Sigmoid colon (tissue), 6 donors: ENCODE measurements at regions not wholly inside any gene's neighbourhood (a gene's known extent, or its start where the extent isn't known, plus 50 kb on each side); places are given as distances from the start of the nearest gene placed in this dataset.

ENCODE experiments used
- DNase-seq: peaks from one replicate; pipeline ENCODE4 v3.0.0-alpha.2; 2019
- H3K27ac ChIP-seq, 4 donors: fragments of 200-600 bp; sonication (generic); one replicate each; pipeline ENCODE4 v1.5.1; 2016 to 2019; ENCODE audit warnings: mild to moderate bottlenecking in 1 of 4
- H3K27me3 ChIP-seq, 3 donors: fragments of 200-600 bp; sonication (generic); one replicate each; pipeline ENCODE4 v1.5.1; 2019; ENCODE audit warnings: mild to moderate bottlenecking in 1 of 3
- H3K36me3 ChIP-seq, 4 donors: fragments of 200-600 bp; sonication (generic); one replicate each; pipeline ENCODE4 v1.5.1; 2016 to 2019
- H3K4me1 ChIP-seq, 4 donors: fragments of 200-600 bp; sonication (generic); one replicate each; pipeline ENCODE4 v1.5.1; 2017 to 2019
- H3K4me3 ChIP-seq, 4 donors: fragments of 200-600 bp; sonication (generic); one replicate each; pipeline ENCODE4 v1.5.1; 2017 to 2019; ENCODE audit warnings: mild to moderate bottlenecking in 2 of 4, moderate library complexity in 1 of 4
- H3K9me3 ChIP-seq, 4 donors: fragments of 200-600 bp in 3 of 4; sonication (generic) in 3 of 4; one replicate each; pipeline versions ENCODE4 v1.5.1 to v1.6.1; 2013 to 2019
- EP300 ChIP-seq, 4 donors: sonication (generic); formaldehyde crosslinking; IDR thresholded peaks; one replicate each; pipeline ENCODE4 v1.6.1; 2017; ENCODE audit warnings: antibody characterized with exemption in 4 of 4
- POLR2A ChIP-seq, 2 donors: fragments of 450-650 bp; IDR thresholded peaks; one replicate each; pipeline ENCODE4 v1.6.1; 2016; ENCODE audit warnings: antibody characterized with exemption in 2 of 2, mild to moderate bottlenecking in 2 of 2, moderate library complexity in 2 of 2
- POLR2AphosphoS5 ChIP-seq, 4 donors: sonication (generic); formaldehyde crosslinking; IDR thresholded peaks; one replicate each; pipeline ENCODE4 v1.6.1; 2017; ENCODE audit warnings: antibody characterized with exemption in 4 of 4
- WGBS, 2 donors: extraction: QIAGEN DNeasy Blood & Tissue Kit; methylation state at CpG; one replicate each; pipeline ENCODE4 v1.1.7; 2013; 5-methylcytosine and 5-hydroxymethylcytosine counted together
- intact Hi-C: fragments of 100-400 bp; cut with DNase I; formaldehyde crosslinking; loops from one replicate; pipeline ENCODE4 v1.15.1; 2023
- TF ChIP-seq, protein P1 (sequence below), 4 experiments: fragments of 450-650 bp in 3 of 4; fragments of 200-600 bp in 1 of 4; IDR thresholded peaks; one replicate each; pipeline ENCODE4 v1.5.1; 2016 to 2019; ENCODE audit warnings: antibody characterized with exemption in 4 of 4, mild to moderate bottlenecking in 3 of 4, moderate library complexity in 2 of 4
- donor health status: healthy with polysubstance abuse.
- donor health status: healthy.

DNA sequence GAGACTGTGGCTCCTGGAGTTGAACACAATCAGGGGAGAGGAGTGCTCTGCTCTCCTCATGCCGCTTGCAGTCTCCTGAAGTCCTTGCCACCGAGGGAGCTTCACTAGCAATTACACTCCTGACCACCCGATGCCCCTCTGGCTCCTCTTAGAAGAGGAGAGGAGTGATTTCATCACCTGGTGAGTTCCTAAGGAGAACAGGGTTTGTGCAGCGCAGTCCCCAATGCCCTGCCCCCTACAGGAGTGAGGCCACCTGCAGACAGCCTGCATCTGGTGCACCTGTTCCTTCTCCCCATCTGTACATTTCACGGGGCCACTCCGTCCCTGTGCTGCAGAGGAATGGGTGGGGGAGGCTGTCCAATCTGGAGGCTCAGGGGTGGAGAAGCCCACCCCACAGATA is 267.2 kb downstream of the HRH4 start:
- Histone ChIP-seq H3K9me3 (no peaks in the 10 kb centered on the region), H3K4me3 (no peak overlapping the region), H3K4me1 (no peaks in the 10 kb centered on the region), H3K27me3 (no peaks in the 10 kb centered on the region), H3K27ac (no peak overlapping the region), H3K36me3 (no peaks in the 10 kb centered on the region)
- intact Hi-C loops: loop anchor here (2.0 to 5.0 kb wide), 2 partner anchors 239 to 365 kb away; no protein-coding TSS in a partner anchor
- 63 to 70% methylated on average over 6 of the region's 6 CpGs for WGBS, 2 donors
- TF ChIP-seq POLR2A (IDR thresholded peaks at IDR 0.05): no peak
- TF ChIP-seq, protein P1, sequence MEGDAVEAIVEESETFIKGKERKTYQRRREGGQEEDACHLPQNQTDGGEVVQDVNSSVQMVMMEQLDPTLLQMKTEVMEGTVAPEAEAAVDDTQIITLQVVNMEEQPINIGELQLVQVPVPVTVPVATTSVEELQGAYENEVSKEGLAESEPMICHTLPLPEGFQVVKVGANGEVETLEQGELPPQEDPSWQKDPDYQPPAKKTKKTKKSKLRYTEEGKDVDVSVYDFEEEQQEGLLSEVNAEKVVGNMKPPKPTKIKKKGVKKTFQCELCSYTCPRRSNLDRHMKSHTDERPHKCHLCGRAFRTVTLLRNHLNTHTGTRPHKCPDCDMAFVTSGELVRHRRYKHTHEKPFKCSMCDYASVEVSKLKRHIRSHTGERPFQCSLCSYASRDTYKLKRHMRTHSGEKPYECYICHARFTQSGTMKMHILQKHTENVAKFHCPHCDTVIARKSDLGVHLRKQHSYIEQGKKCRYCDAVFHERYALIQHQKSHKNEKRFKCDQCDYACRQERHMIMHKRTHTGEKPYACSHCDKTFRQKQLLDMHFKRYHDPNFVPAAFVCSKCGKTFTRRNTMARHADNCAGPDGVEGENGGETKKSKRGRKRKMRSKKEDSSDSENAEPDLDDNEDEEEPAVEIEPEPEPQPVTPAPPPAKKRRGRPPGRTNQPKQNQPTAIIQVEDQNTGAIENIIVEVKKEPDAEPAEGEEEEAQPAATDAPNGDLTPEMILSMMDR (IDR thresholded peaks at IDR 0.05): no peak
- no peak for TF ChIP-seq POLR2AphosphoS5 (IDR thresholded peaks at IDR 0.05)
- TF ChIP-seq EP300 (IDR thresholded peaks at IDR 0.05): no peak
- DNase-seq: no peak

DNA sequence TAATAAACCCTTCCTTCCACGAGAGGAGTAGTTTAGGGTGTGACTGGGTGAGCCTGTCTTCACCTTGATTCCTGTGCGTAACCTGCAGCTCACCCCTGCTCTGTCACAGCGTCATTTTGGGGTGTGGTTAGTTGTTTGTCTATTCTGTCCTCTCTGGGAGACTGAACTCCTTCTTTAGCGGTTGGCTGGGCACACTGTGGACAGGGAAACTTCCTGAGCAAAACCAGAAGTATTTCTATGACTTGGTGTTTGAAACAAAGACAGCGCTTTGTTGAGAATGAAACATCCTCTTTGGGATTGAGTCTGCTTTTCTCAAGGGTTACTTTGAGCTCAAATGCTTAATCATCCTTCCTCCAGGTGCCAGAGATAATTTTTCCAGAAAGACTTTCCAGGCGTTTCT is 270.7 kb downstream of the HRH4 start:
- TF ChIP-seq POLR2AphosphoS5 (IDR thresholded peaks at IDR 0.05) (no peak), POLR2A (IDR thresholded peaks at IDR 0.05) (no peak), EP300 (IDR thresholded peaks at IDR 0.05) (no peak)
- TF ChIP-seq, protein P1 (IDR thresholded peaks at IDR 0.05): no peak
- no peak for DNase-seq
- Histone ChIP-seq H3K27ac (no peak overlapping the region), H3K36me3 (no peaks in the 10 kb centered on the region), H3K4me3 (no peak overlapping the region), H3K4me1 (no peaks in the 10 kb centered on the region), H3K9me3 (no peaks in the 10 kb centered on the region), H3K27me3 (no peaks in the 10 kb centered on the region)
- 28 to 43% methylated on average over 6 of the region's 6 CpGs for WGBS, 2 donors
- intact Hi-C loops: loop anchor here (10.0 kb wide), 1 partner anchor 186 kb away; no protein-coding TSS in a partner anchor

DNA sequence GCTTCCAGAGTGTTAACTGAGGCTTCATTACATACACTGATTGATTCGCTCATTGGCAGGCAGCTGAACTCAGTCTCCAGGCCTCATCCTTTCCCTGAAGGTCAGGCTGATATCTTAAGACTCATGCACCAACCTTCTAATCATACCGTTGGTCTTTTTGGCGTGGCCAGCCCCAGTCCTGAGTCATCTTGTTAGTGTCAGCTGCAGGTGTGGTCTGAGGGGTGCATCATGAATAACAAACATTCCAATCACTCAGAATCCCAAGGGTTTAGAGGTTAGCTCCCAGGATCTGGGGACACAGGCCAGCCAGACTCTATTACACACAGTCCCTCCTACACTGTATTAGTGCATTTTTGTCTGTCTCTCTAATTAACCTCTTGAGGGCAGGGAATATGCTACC is 271.5 kb downstream of the HRH4 start:
- intact Hi-C loops: loop anchor here (10.0 kb wide), 1 partner anchor 187 kb away; no protein-coding TSS in a partner anchor
- WGBS, 2 donors: 67 to 82% methylated on average over 3 of the region's 3 CpGs
- Histone ChIP-seq H3K4me1 (no peaks in the 10 kb centered on the region), H3K36me3 (no peaks in the 10 kb centered on the region), H3K4me3 (no peak overlapping the region), H3K9me3 (no peaks in the 10 kb centered on the region), H3K27ac (no peak overlapping the region), H3K27me3 (no peaks in the 10 kb centered on the region)
- no peak for TF ChIP-seq POLR2A (IDR thresholded peaks at IDR 0.05)
- TF ChIP-seq EP300 (IDR thresholded peaks at IDR 0.05): no peak
- TF ChIP-seq, protein P1 (IDR thresholded peaks at IDR 0.05): no peak
- no peak for TF ChIP-seq POLR2AphosphoS5 (IDR thresholded peaks at IDR 0.05)
- no peak for DNase-seq

DNA sequence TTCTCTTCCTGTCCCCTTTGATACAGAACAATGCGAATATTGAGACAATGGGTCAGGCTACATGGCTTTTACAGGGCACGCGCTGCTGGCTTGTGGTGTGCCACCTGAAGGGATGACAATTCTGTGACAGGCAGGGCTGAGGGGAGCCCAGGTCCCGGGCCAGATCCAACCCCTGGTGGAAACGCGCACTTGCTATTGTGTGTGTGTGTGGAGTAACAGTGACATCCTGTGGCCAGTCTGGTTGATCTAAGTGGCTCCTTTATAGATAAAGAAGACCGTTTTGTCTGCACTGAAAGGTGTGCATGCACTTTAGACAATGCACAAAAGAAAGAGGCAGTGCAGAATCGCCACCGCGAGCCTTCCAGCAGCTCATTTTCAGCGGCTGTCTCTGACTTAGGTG is 273.6 kb downstream of the HRH4 start:
- Histone ChIP-seq H3K9me3 (no peaks in the 10 kb centered on the region), H3K27me3 (no peaks in the 10 kb centered on the region), H3K4me1 (no peaks in the 10 kb centered on the region), H3K36me3 (no peaks in the 10 kb centered on the region), H3K4me3 (no peak overlapping the region), H3K27ac (no peak overlapping the region)
- 81 to 82% methylated on average over 11 of the region's 11 CpGs for WGBS, 2 donors
- no peak for TF ChIP-seq POLR2A (IDR thresholded peaks at IDR 0.05)
- no peak for TF ChIP-seq POLR2AphosphoS5 (IDR thresholded peaks at IDR 0.05)
- TF ChIP-seq, protein P1 (IDR thresholded peaks at IDR 0.05): no peak
- no peak for TF ChIP-seq EP300 (IDR thresholded peaks at IDR 0.05)
- intact Hi-C loops: loop anchor here (10.0 kb wide), 1 partner anchor 189 kb away; no protein-coding TSS in a partner anchor
- no peak for DNase-seq

DNA sequence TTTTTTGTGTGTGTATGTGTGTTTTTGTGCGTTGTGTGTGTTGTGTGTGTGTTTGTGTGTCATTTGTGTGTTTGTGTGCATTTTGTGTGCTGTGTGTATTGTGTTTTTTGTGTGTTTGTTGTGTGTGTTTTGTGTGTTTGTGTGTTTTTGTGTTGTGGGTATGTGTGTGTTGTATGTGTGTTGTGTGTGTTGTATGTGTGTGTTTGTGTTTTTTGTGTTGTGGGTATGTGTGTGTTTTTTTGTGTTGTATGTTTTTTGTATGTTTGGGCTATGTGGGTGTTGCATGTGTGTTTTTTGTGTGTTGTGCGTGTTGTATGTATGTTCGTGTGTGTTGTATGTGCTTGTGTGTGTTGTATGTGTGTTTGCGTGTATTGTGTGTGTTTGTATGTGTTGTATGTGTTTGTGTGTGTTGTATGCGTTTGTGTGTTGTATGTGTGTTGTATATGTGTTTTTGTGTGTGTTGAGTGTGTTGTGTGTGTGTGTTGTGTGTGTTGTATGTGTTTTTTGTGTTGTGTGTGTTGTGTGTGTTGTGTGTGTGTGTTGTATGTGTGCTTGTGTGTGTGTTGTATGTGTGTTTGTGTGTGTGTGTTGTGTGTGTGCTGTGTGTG is 275.3 kb downstream of the HRH4 start:
- Histone ChIP-seq H3K27ac (no peak overlapping the region), H3K4me3 (no peak overlapping the region), H3K36me3 (no peaks in the 10 kb centered on the region), H3K27me3 (no peaks in the 10 kb centered on the region), H3K4me1 (no peaks in the 10 kb centered on the region), H3K9me3 (no peaks in the 10 kb centered on the region)
- intact Hi-C loops: loop anchor here (10.0 kb wide), 1 partner anchor 191 kb away; no protein-coding TSS in a partner anchor
- no peak for DNase-seq
- 94% methylated on average over 5 of the region's 5 CpGs for WGBS, 2 donors
- TF ChIP-seq POLR2A (IDR thresholded peaks at IDR 0.05) (no peak), EP300 (IDR thresholded peaks at IDR 0.05) (no peak)
